IPS-NIHi7 (cell line): ENCODE measurements at regions not wholly inside any gene's neighbourhood (a gene's known extent, or its start where the extent isn't known, plus 50 kb on each side); places are given as distances from the start of the nearest gene placed in this dataset.

Experiments used
- DNase-seq: peaks from one replicate; pipeline ENCODE4 v3.0.0; 2012; ENCODE audit warnings: mixed read lengths; ENCODE audit errors: extremely low spot score

DNA sequence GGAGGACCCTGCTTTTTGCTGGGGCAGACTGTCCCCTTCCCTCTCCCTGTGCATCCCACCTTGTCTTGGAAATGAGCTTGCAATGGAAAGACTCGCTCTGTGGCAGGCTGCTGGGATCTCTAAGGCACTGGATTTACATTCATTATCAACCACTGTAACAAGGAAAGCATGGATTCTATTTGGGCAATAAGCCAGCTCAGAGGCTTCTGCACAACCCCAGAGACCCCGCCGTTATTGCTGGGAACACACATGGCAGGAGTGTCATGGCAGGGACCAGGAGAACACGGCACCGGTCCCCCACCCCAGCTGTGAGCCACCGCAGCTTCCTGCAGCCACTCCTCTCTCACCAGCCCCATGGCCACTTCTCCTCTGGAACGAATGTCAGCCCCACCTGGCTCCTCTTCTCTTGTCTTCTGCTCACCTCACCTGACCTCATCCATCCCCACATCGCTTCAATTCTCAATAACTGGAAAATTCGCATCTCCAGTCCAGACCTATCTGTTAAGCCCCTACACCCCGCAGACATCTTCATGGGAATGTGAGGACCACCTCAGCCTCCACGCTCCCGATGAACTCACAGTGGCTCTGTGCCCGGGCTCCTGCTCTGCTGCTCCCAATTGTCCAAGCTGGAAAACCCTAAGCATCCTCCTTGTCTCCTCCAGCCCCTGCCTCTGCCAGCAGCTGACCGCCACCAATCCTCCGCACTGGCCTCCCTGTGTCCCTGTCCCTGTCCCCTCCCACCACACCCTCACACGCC is 181.5 kb downstream of the USP12 start:
- no peak for DNase-seq

- DNase-seq, result no peak
Measured at GRCh38 chr13:26989261-26989956, 182.2 kb downstream of the USP12 start.

DNA sequence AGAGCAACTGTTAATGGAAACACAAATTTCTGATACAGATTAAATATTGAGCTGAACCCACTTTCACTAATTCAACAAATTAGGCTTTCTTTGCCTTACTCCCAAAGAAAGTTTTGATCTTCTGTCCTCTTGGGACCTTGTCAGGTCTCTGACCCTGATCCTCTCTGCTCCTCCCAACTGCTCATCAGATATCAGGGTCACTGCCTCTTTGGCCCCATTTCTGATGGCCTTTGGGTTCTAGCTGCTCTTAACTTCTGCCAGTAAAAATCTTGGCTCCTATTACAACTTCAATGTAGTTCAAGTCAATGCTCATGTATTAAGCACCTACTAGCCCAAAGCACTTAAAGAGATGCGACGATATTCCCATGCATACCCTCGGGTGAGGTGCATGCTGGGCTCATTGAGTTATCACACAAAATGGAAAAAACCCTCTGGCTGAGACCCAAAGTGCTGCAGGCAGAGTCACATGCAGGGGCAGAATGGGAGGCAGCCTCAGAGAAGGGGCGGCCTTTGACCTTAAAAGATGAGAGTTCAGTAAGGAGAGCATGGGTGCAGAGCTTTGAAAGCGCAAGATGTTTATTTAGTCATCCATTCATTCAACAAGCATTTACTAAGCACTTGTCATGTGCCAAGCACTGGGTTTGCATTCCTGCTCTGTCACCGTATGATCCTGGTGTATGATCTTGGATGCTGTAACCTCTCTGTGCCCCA is 183.4 kb downstream of the USP12 start:
- DNase-seq, result no peak

- DNase-seq, result no peak
Measured at GRCh38 chr13:26987486-26988013, 184.1 kb downstream of the USP12 start.

GRCh38 chr13:26985285-26985878 is 186.2 kb downstream of the USP12 start:
- DNase-seq, result peak; percentile 75

DNA sequence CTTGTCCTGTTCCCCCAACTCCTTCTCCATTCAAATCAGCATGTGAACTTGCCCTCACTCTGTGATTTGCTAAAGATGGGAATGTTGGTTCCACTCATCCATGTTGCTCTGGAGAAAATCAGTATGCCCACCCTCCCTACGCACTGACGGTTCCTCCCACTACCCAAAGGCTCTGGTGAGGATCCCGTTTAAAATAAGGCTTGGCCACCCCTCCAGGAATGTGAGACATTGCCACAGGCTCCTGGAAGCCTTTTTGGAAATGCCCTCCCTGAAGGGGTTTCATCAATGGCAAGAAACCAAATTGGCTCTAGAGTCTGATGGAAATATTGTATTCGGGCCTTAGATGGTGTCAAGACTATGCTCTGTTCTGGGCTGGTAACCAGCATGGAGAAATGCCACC is 187.3 kb downstream of the USP12 start:
- DNase-seq, result no peak

DNA sequence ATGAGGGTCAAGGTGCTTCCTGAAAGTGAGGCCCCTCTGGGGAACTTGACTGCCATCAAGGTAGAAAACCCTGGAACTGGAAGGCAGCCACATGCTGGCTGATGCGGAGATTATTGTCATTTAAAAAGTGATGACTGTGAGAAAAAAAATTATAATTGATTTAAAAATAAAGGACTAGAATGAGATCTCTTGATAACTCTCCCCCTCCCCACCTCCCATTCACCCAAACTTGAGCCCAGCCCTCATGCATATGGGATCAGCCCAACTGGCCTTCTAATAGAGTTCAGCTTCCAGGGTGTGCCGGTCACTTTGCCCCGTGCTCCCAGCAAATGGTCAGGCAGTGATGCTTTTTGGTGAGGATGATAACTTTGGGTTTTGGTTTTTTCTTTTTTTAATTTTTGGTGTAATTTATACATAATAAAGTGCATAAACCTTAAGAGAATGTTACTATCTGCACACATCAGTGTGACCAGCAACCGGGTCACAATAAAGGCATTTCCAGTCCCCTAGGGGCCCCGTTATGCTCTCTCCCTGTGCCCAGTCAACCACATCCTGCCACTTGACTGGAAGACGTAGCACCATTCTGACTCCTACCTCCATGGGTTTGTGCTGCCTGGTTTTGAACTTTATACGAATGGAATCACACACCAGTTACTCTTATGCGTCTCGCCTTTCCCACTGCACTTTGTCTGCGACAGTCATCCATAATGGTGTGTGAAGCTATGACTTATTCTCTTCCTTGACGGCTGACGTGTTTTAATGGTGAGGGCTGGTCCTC is 187.9 kb downstream of the USP12 start:
- no peak for DNase-seq

DNA sequence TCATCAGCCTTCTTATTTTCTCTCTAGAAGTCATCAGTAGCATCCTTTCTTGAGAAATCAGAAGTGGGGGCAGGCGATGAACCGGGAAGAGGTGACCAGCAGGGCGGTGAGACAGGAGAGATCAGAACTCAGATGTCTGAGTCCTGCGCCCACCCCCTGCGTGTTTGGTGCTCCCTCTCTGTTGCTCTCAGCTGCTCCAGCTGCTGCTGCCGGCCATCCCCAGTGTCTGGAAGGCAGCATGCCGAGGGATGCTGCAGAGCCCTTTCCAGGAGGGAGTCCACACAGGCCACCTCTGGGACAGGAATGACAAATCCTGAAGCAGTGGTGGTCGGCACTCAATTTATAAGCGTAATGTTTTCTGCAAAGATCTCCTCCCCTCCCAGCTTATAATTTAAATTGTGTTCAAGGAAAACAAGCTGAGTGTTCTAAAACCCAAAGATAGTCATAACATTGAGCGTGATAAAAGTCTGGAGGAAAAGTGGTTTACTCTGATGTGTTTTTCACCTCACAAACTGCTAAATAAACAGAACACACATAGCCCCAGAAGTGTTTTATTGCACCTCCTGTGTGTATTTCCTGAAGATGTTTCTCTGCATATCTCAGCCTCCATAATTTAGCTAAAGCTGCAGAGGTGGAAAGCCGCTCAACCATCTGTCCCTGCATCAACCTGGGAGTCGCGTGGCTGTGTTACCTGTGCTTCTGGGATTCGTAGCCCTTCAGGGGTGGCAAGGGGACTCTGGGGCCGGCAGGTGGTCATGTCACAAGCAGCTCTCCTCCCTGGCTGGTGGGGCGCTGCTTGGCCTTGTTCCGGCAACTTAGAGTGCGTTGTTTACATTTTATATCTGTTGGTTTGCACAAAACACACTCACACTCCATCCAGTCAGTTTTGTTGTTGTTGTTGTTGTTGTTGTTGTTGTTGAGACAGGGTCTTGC is 191.2 kb downstream of the USP12 start:
- no peak for DNase-seq

GRCh38 chr13:26979334-26979733 is 192.3 kb downstream of the USP12 start:
- no peak for DNase-seq

- DNase-seq, result peak; percentile 62
Measured at GRCh38 chr13:26978081-26978860, 193.3 kb downstream of the USP12 start.

DNA sequence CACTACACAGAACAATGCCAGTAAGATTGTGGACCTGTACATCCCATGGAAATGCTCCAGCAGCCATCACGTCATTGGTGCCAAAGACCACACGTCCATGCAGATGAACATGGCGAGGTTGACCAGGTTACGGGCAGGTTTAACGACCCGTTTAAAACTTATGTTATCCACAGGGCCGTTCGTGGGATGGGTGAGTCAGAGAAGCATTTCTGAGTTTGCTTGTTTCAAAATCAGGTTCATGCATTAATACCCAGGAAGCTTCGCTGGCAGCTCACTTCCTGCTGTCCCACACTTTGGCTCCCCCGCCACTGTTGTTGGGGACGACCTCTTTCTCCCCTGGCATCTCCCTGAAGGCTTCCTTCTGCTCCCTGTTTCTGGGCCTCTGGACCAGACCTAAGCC is 194.1 kb downstream of the USP12 start:
- DNase-seq, result no peak

DNA sequence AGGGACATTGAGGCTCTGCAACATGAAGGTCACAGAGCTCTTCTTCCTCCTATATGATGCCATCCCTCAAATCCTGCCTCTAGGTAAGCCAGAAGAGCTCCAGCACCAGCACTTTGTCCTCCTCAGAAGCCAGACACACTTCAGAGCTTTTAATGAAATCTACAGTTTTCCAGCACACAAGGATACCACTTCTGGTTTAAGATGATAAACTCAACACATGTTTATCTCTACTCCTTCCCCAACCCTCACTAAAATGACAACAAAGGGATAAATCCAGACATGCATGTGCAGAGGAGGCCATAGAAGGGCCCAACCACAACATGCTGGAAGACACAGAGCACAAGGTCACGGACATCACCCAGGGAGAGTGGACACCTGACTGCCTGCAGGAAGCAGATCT is 195.3 kb downstream of the USP12 start:
- DNase-seq, result no peak

- DNase-seq, result no peak
Measured at GRCh38 chr13:26973946-26974345, 197.7 kb downstream of the USP12 start.

GRCh38 chr13:26973295-26973694 is 198.3 kb downstream of the USP12 start:
- DNase-seq, result no peak

DNA sequence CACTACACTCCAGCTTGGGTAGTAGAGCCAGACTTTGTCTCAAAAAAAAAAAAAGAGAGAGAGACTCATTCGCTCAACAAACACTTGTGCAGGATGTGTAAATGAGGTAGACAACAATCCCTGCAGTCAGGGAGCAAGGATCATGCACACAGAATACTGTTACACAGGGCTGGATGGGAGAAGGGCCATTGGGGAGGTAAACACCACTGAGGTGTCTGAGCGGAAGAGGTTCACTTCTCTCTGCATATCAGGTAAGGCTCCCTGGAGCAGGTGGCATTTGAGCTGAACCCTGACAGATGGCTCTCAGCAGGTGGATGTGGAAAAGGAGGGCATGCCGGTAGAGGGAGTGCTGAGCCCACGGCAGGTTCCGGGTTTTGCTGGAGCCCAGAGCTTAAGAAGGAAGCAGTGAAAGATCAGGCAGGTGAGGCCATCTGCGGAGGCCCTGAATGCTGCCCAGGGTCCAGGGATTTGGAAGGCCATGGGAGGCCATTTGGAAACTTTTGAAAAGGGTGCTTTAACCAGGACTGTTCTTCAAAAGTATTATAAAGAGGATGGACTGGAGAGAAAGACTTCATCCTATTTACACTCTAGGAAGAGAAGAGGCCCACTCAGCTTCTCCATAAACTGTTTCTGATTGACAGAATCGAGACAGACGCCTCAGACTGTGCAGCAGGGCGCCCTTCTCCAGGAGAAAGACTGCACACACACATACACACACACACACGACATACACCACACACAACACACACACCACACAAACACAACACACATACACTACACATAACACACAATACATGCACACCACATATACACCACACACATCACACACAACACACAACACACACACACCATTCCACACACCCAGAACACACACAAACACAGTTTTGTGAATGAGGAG is 199.4 kb downstream of the USP12 start:
- peak; percentile 69 for DNase-seq

GRCh38 chr13:26968431-26969341 is 202.9 kb downstream of the USP12 start:
- DNase-seq, result no peak
